LNCaP clone FGC (cell line): ENCODE measurements at regions not wholly inside any gene's neighbourhood (a gene's known extent, or its start where the extent isn't known, plus 50 kb on each side); places are given as distances from the start of the nearest gene placed in this dataset.

ENCODE experiments used
- DNase-seq: peaks from one replicate; pipeline ENCODE4 v3.0.0-alpha.2; 2011; ENCODE audit warnings: low read depth
- H3K4me3 ChIP-seq: 2 replicates; pipeline ENCODE4 v1.5.1; 2011; ENCODE audit warnings: mild to moderate bottlenecking, low read depth, low read length, control low read depth
- TF ChIP-seq, protein P1 (sequence below): IDR thresholded peaks from 2 replicates; pipeline ENCODE4 v1.5.1; 2012; ENCODE audit warnings: mild to moderate bottlenecking; ENCODE audit not compliant: control insufficient read depth, insufficient read depth; ENCODE audit errors: extremely low read depth

GRCh38 chr3:113051787-113052186 is 61.0 kb downstream of the GTPBP8 start:
- no peak overlapping the region for H3K4me3 ChIP-seq
- TF ChIP-seq, protein P1, sequence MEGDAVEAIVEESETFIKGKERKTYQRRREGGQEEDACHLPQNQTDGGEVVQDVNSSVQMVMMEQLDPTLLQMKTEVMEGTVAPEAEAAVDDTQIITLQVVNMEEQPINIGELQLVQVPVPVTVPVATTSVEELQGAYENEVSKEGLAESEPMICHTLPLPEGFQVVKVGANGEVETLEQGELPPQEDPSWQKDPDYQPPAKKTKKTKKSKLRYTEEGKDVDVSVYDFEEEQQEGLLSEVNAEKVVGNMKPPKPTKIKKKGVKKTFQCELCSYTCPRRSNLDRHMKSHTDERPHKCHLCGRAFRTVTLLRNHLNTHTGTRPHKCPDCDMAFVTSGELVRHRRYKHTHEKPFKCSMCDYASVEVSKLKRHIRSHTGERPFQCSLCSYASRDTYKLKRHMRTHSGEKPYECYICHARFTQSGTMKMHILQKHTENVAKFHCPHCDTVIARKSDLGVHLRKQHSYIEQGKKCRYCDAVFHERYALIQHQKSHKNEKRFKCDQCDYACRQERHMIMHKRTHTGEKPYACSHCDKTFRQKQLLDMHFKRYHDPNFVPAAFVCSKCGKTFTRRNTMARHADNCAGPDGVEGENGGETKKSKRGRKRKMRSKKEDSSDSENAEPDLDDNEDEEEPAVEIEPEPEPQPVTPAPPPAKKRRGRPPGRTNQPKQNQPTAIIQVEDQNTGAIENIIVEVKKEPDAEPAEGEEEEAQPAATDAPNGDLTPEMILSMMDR: no peak
- no peak for DNase-seq

- TF ChIP-seq, protein P1: no peak
- no peak for DNase-seq
- no peak overlapping the region for H3K4me3 ChIP-seq
These were observed 62.4 kb downstream of the GTPBP8 start for GRCh38 chr3:113053169-113053568.

- DNase-seq: no peak
- TF ChIP-seq, protein P1: no peak
- no peak overlapping the region for H3K4me3 ChIP-seq
These were observed 63.8 kb downstream of the GTPBP8 start for GRCh38 chr3:113054552-113054951.

- no peak overlapping the region for H3K4me3 ChIP-seq
- TF ChIP-seq, protein P1: no peak
- DNase-seq: no peak
These were observed 64.4 kb downstream of the GTPBP8 start for GRCh38 chr3:113055201-113055600.

DNA sequence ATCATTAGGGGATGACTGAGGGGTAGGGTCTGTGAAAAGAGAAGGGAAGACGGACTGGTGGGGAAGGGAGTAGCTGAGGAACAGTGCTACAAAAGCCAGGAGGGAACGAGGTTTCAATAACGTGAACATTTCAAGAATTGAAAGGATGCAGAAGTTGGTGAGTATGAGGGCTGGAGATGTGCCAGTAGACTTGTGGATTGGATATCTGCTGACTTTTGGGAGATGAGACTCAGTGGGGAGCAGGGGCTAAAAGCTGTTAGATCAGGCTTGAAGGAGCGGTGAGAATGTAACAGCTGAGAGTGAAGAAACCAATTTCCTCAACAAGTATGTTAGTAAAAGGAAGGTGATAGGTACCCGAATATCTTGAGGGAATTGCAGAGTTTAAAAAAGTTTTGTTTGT is 65.2 kb downstream of the GTPBP8 start:
- DNase-seq: no peak
- TF ChIP-seq, protein P1: no peak
- no peak overlapping the region for H3K4me3 ChIP-seq

GRCh38 chr3:113057117-113057516 is 66.3 kb downstream of the GTPBP8 start:
- no peak overlapping the region for H3K4me3 ChIP-seq
- DNase-seq: no peak
- TF ChIP-seq, protein P1: no peak

- no peak for DNase-seq
- no peak overlapping the region for H3K4me3 ChIP-seq
- TF ChIP-seq, protein P1: no peak
These were observed 67.4 kb downstream of the GTPBP8 start for GRCh38 chr3:113058188-113058587.
